CD4-positive, alpha-beta T cell (primary cell): ENCODE measurements at regions not wholly inside any gene's neighbourhood (a gene's known extent, or its start where the extent isn't known, plus 50 kb on each side); places are given as distances from the start of the nearest gene placed in this dataset.

Experiments used
- ATAC-seq: fragments of 200-7000 bp; cut with Tn5 transposase; one replicate; pipeline ENCODE4 v1.10.0; 2022; ENCODE audit warnings: mild to moderate bottlenecking; ENCODE audit not compliant: poor library complexity
- CTCF ChIA-PET: fragments of 350-600 bp; sonication (Branson Sonifier 250); formaldehyde crosslinking; loops from one replicate; lab custom pipeline; 2021; ENCODE audit warnings: antibody characterized with exemption, inconsistent platforms; lab: Charles Lee
- POLR2A ChIA-PET: fragments of 350-600 bp; sonication (Branson Sonifier 250); formaldehyde crosslinking; loops from one replicate; lab custom pipeline; 2021; ENCODE audit warnings: antibody characterized with exemption, inconsistent platforms; lab: Charles Lee
- DNase-seq, 14 experiments: peaks; one replicate each; pipeline ENCODE4 v3.0.0-alpha.2; 2013 to 2020; ENCODE audit warnings: mixed read lengths in 2 of 14
- H3K27ac ChIP-seq, 2 donors: one replicate each; pipeline versions ENCODE4 v1.5.1 to v1.7.0; 2013; ENCODE audit warnings: low read length in 2 of 2, low read depth in 1 of 2, mild to moderate bottlenecking in 1 of 2
- H3K27me3 ChIP-seq, 2 experiments: 1 replicate in 1 of 2; 2 replicates in 1 of 2; pipeline versions ENCODE4 v1.6.1 to v1.7.0; 2013; ENCODE audit warnings: low read length in 2 of 2, control low read depth in 1 of 2, mild to moderate bottlenecking in 1 of 2, moderate library complexity in 1 of 2; ENCODE audit not compliant: insufficient read depth in 2 of 2, control insufficient read depth in 1 of 2
- H3K36me3 ChIP-seq: one replicate; pipeline ENCODE4 v1.6.1; 2013; ENCODE audit warnings: low read length, control low read depth; ENCODE audit not compliant: insufficient read depth
- H3K4me1 ChIP-seq: one replicate; pipeline ENCODE4 v1.6.1; 2013; ENCODE audit warnings: low read length, control low read depth; ENCODE audit not compliant: insufficient read depth
- H3K4me3 ChIP-seq: one replicate; pipeline ENCODE4 v1.5.1; 2013; ENCODE audit warnings: mild to moderate bottlenecking, low read length, moderate library complexity
- H3K9me3 ChIP-seq, 2 experiments: 1 replicate in 1 of 2; 2 replicates in 1 of 2; pipeline versions ENCODE4 v1.6.1 to v1.7.0; 2013; ENCODE audit warnings: low read length in 2 of 2, mild to moderate bottlenecking in 2 of 2, control low read depth in 1 of 2, moderate library complexity in 1 of 2; ENCODE audit not compliant: control insufficient read depth in 1 of 2, insufficient read depth in 1 of 2
- H3K27ac Mint-ChIP-seq: one replicate; pipeline ENCODE4 v1.8.0; 2020; ENCODE audit warnings: mixed read lengths
- H3K27me3 Mint-ChIP-seq: one replicate; pipeline ENCODE4 v1.8.0; 2021; ENCODE audit warnings: mixed read lengths
- H3K36me3 Mint-ChIP-seq: one replicate; pipeline ENCODE4 v1.8.0; 2021; ENCODE audit warnings: low read depth, mixed read lengths
- H3K4me1 Mint-ChIP-seq: one replicate; pipeline ENCODE4 v1.8.0; 2021; ENCODE audit warnings: low read depth, mixed read lengths
- H3K4me3 Mint-ChIP-seq: one replicate; pipeline ENCODE4 v1.8.0; 2020; ENCODE audit warnings: mild to moderate bottlenecking, mixed read lengths
- H3K9me3 Mint-ChIP-seq: one replicate; pipeline ENCODE4 v1.8.0; 2020; ENCODE audit warnings: mixed read lengths
- intact Hi-C, 2 experiments: fragments of 100-400 bp; cut with DNase I in 1 of 2; cut with micrococcal nuclease in 1 of 2; formaldehyde crosslinking; loops; one replicate each; pipeline versions ENCODE4 v1.15.1 to v1.9.0; 2023 to 2025; cut with DNase I, micrococcal nuclease
- TF ChIP-seq, protein P1 (sequence below): fragments of 200-600 bp; IDR thresholded peaks from one replicate; pipeline ENCODE4 v1.8.0; 2022; ENCODE audit warnings: antibody characterized with exemption, mild to moderate bottlenecking

DNA sequence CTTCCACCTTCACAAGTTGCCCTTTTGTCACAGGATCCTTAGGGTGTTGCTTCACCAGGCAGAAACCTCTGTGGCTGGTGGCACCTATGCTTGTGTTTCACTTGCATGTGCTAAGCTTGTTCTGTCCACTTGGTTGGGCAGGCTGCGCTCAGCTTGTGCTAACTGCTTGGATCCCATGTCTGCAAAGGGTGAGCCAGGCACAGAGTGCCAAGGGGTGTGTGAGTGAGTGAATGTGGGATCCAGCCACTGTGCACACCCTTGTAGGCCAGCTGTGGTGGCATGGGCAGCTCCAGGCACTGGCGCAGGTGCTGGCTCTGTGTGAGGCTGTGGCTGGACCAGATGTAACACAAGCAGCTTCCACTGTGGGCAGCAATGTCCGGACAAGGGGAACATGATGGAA lies 728.7 kb upstream of the ROBO1 start:
- no peaks in the 10 kb centered on the region for H3K27me3 ChIP-seq
- Mint-ChIP-seq H3K4me3 (no peak overlapping the region), H3K36me3 (no peaks in the 10 kb centered on the region), H3K9me3 (peaks cover 13% of the 10 kb centered on the region), H3K27ac (no peak overlapping the region), H3K27me3 (no peaks in the 10 kb centered on the region), H3K4me1 (no peaks in the 10 kb centered on the region)
- DNase-seq, result no peak
- intact Hi-C loops, result no loop called here
- CTCF ChIA-PET, result no interaction called here
- TF ChIP-seq, protein P1, sequence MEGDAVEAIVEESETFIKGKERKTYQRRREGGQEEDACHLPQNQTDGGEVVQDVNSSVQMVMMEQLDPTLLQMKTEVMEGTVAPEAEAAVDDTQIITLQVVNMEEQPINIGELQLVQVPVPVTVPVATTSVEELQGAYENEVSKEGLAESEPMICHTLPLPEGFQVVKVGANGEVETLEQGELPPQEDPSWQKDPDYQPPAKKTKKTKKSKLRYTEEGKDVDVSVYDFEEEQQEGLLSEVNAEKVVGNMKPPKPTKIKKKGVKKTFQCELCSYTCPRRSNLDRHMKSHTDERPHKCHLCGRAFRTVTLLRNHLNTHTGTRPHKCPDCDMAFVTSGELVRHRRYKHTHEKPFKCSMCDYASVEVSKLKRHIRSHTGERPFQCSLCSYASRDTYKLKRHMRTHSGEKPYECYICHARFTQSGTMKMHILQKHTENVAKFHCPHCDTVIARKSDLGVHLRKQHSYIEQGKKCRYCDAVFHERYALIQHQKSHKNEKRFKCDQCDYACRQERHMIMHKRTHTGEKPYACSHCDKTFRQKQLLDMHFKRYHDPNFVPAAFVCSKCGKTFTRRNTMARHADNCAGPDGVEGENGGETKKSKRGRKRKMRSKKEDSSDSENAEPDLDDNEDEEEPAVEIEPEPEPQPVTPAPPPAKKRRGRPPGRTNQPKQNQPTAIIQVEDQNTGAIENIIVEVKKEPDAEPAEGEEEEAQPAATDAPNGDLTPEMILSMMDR, result no peak
- no peak overlapping the region for H3K27ac ChIP-seq
- POLR2A ChIA-PET, result no interaction called here
- no peak for ATAC-seq
- H3K36me3 ChIP-seq, result no peaks in the 10 kb centered on the region
- H3K9me3 ChIP-seq, result peaks cover 4 to 19% of the 10 kb centered on the region in 2 experiments
- no peaks in the 10 kb centered on the region for H3K4me1 ChIP-seq
- no peak overlapping the region for H3K4me3 ChIP-seq

DNA sequence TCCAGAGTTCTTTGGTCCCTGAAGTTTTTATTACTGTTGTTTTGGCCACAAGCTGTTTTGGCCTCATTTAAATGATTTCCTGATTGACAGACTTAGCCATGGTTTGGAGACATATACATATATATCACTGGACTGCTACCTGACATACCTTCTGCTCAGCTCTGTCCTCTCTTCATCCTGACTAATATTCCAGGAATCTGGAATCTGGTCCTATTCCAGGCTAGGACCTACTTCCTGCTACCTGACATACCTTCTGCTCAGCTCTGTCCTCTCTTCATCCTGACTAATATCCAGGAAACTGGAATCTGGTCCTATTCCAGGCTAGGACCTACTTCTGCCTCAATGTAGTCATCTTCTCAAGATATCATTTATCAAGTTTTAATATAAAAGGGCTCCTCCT lies 724.4 kb upstream of the ROBO1 start:
- peaks cover 8% of the 10 kb centered on the region for H3K9me3 Mint-ChIP-seq
- no peaks in the 10 kb centered on the region for H3K4me1 Mint-ChIP-seq
- H3K27me3 Mint-ChIP-seq, result no peaks in the 10 kb centered on the region
- no peak for DNase-seq
- H3K27ac ChIP-seq, result no peak overlapping the region
- H3K27ac Mint-ChIP-seq, result no peak overlapping the region
- no peak for ATAC-seq
- ChIA-PET POLR2A (no interaction called here), CTCF (no interaction called here)
- no peaks in the 10 kb centered on the region for H3K36me3 Mint-ChIP-seq
- TF ChIP-seq, protein P1, result no peak
- H3K27me3 ChIP-seq, result no peaks in the 10 kb centered on the region
- intact Hi-C loops, result no loop called here
- H3K4me3 ChIP-seq, result no peak overlapping the region
- no peak overlapping the region for H3K4me3 Mint-ChIP-seq
- H3K4me1 ChIP-seq, result no peaks in the 10 kb centered on the region
- H3K36me3 ChIP-seq, result no peaks in the 10 kb centered on the region
- peaks cover 4 to 7% of the 10 kb centered on the region in 2 experiments for H3K9me3 ChIP-seq

DNA sequence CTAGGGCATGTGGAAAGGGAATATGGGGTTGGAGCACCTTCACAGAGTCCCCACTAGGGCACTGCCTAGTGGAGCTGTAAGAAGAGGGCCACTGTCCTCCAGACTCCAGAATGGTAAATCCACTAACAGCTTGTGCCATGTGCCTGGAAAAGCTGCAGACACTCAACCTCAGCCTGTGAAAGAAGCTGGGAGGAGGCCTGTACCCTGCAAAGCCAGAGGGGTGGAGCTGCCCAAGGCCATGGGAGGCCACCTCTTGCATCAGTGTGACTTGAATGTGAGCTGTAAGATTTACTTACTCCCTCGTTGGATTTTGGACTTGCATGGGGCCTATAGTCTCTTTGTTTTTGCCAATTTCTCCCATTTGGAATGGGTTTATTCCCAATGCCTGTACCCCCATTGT lies 705.2 kb upstream of the ROBO1 start:
- POLR2A ChIA-PET, result no interaction called here
- no peak for ATAC-seq
- no peaks in the 10 kb centered on the region for H3K4me1 Mint-ChIP-seq

More for the DNA sequence above, 705.2 kb upstream of the ROBO1 start:
- TF ChIP-seq, protein P1, result no peak
- intact Hi-C loops, result no loop called here
- Mint-ChIP-seq H3K36me3 (no peaks in the 10 kb centered on the region), H3K4me3 (no peak overlapping the region), H3K9me3 (peaks cover 3% of the 10 kb centered on the region), H3K27ac (no peak overlapping the region), H3K27me3 (no peaks in the 10 kb centered on the region)
- H3K27me3 ChIP-seq, result no peaks in the 10 kb centered on the region
- H3K9me3 ChIP-seq, result peaks cover 0 to 8% of the 10 kb centered on the region in 2 experiments
- no peak overlapping the region for H3K4me3 ChIP-seq
- DNase-seq, result no peak
- H3K27ac ChIP-seq, result no peak overlapping the region
- no peaks in the 10 kb centered on the region for H3K36me3 ChIP-seq
- H3K4me1 ChIP-seq, result no peaks in the 10 kb centered on the region
- CTCF ChIA-PET, result no interaction called here
